ENCODE measurements at regions not wholly inside any gene's neighbourhood (a gene's known extent, or its start where the extent isn't known, plus 50 kb on each side); places are given as distances from the start of the nearest gene placed in this dataset.

- TF ChIP-seq CEBPB (IDR thresholded peaks at IDR 0.05) (no peak), FOXM1 (IDR thresholded peaks at IDR 0.05; ENCODE audit: borderline replicate concordance, low read depth) (no peak), ZBTB7A (IDR thresholded peaks at IDR 0.05; ENCODE audit: low read depth) (no peak), TAF1 (IDR thresholded peaks at IDR 0.05; ENCODE audit: low read depth) (no peak), EP300 (IDR thresholded peaks at IDR 0.05; ENCODE audit: borderline replicate concordance) (no peak), YY1 (IDR thresholded peaks at IDR 0.05; ENCODE audit: low read depth) (no peak), TEAD4 (IDR thresholded peaks at IDR 0.05) (no peak), RAD21 (IDR thresholded peaks at IDR 0.05; ENCODE audit: low read depth) (no peak), EGR1 (IDR thresholded peaks at IDR 0.05) (no peak), REST (IDR thresholded peaks at IDR 0.05; ENCODE audit: low read depth) (no peak), CREB1 (IDR thresholded peaks at IDR 0.05; ENCODE audit: low read depth) (no peak), TCF12 (IDR thresholded peaks at IDR 0.05; ENCODE audit: low read depth) (no peak)
- TF ChIP-seq, protein P1, sequence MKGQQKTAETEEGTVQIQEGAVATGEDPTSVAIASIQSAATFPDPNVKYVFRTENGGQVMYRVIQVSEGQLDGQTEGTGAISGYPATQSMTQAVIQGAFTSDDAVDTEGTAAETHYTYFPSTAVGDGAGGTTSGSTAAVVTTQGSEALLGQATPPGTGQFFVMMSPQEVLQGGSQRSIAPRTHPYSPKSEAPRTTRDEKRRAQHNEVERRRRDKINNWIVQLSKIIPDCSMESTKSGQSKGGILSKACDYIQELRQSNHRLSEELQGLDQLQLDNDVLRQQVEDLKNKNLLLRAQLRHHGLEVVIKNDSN (IDR thresholded peaks at IDR 0.05) = no peak
- TF ChIP-seq, protein P2, sequence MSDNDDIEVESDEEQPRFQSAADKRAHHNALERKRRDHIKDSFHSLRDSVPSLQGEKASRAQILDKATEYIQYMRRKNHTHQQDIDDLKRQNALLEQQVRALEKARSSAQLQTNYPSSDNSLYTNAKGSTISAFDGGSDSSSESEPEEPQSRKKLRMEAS (IDR thresholded peaks at IDR 0.05) = no peak
Measured at GRCh38 chr5:85868070-85868469, 749.7 kb upstream of the COX7C start.

GRCh38 chr5:85893996-85894395, 723.7 kb upstream of the COX7C start:
- TF ChIP-seq NFIC (IDR thresholded peaks at IDR 0.05) = no peak
- no peak for TF ChIP-seq YY1 (IDR thresholded peaks at IDR 0.05; ENCODE audit: low read depth)
- TF ChIP-seq, protein P1 (IDR thresholded peaks at IDR 0.05) = no peak
- no peak for TF ChIP-seq ZBTB7A (IDR thresholded peaks at IDR 0.05; ENCODE audit: low read depth)
- TF ChIP-seq TEAD4 (IDR thresholded peaks at IDR 0.05) = no peak
- no peak for TF ChIP-seq RAD21 (IDR thresholded peaks at IDR 0.05; ENCODE audit: low read depth)
- TF ChIP-seq EGR1 (IDR thresholded peaks at IDR 0.05) = no peak
- TF ChIP-seq CEBPB (IDR thresholded peaks at IDR 0.05) = no peak
- no peak for TF ChIP-seq REST (IDR thresholded peaks at IDR 0.05; ENCODE audit: low read depth)
- no peak for TF ChIP-seq EP300 (IDR thresholded peaks at IDR 0.05; ENCODE audit: borderline replicate concordance)
- no peak for TF ChIP-seq TCF12 (IDR thresholded peaks at IDR 0.05; ENCODE audit: low read depth)
- no peak for TF ChIP-seq CREB1 (IDR thresholded peaks at IDR 0.05; ENCODE audit: low read depth)
- TF ChIP-seq, protein P2 (IDR thresholded peaks at IDR 0.05) = no peak
- no peak for TF ChIP-seq TAF1 (IDR thresholded peaks at IDR 0.05; ENCODE audit: low read depth)
- TF ChIP-seq FOXM1 (IDR thresholded peaks at IDR 0.05; ENCODE audit: borderline replicate concordance, low read depth) = no peak

GRCh38 chr5:85896514-85896913, 721.2 kb upstream of the COX7C start:
- TF ChIP-seq, protein P2 (IDR thresholded peaks at IDR 0.05) = no peak
- TF ChIP-seq EGR1 (IDR thresholded peaks at IDR 0.05) = no peak
- TF ChIP-seq TEAD4 (IDR thresholded peaks at IDR 0.05) = no peak
- TF ChIP-seq, protein P1 (IDR thresholded peaks at IDR 0.05) = no peak
- no peak for TF ChIP-seq TCF12 (IDR thresholded peaks at IDR 0.05; ENCODE audit: low read depth)

- no peak for TF ChIP-seq FOXM1 (IDR thresholded peaks at IDR 0.05; ENCODE audit: borderline replicate concordance, low read depth)
- TF ChIP-seq CEBPB (IDR thresholded peaks at IDR 0.05) = no peak
- TF ChIP-seq, protein P2 (IDR thresholded peaks at IDR 0.05) = no peak
- no peak for TF ChIP-seq YY1 (IDR thresholded peaks at IDR 0.05; ENCODE audit: low read depth)
- TF ChIP-seq CREB1 (IDR thresholded peaks at IDR 0.05; ENCODE audit: low read depth) = no peak
- no peak for TF ChIP-seq EGR1 (IDR thresholded peaks at IDR 0.05)
- no peak for TF ChIP-seq EP300 (IDR thresholded peaks at IDR 0.05; ENCODE audit: borderline replicate concordance)
- no peak for TF ChIP-seq TCF12 (IDR thresholded peaks at IDR 0.05; ENCODE audit: low read depth)
- TF ChIP-seq RAD21 (IDR thresholded peaks at IDR 0.05; ENCODE audit: low read depth) = no peak
- TF ChIP-seq TEAD4 (IDR thresholded peaks at IDR 0.05) = no peak
- TF ChIP-seq NFIC (IDR thresholded peaks at IDR 0.05) = no peak
- no peak for TF ChIP-seq ZBTB7A (IDR thresholded peaks at IDR 0.05; ENCODE audit: low read depth)
- no peak for TF ChIP-seq TAF1 (IDR thresholded peaks at IDR 0.05; ENCODE audit: low read depth)
- TF ChIP-seq, protein P1 (IDR thresholded peaks at IDR 0.05) = no peak
- TF ChIP-seq REST (IDR thresholded peaks at IDR 0.05; ENCODE audit: low read depth) = no peak
Measured at GRCh38 chr5:85906460-85906859, 711.3 kb upstream of the COX7C start.
